SK-N-MC (cell line): ENCODE measurements at regions not wholly inside any gene's neighbourhood (a gene's known extent, or its start where the extent isn't known, plus 50 kb on each side); places are given as distances from the start of the nearest gene placed in this dataset.

ENCODE experiments used
- EZH2 ChIP-seq: fragments of 200-600 bp; sonication (generic); IDR thresholded peaks from one replicate; pipeline ENCODE4 v1.6.1; 2017; ENCODE audit warnings: antibody characterized with exemption
- FOXP2 ChIP-seq: optimal IDR thresholded peaks from 2 replicates; pipeline ENCODE3; 2011; ENCODE audit warnings: mild to moderate bottlenecking, moderate library complexity; ENCODE audit not compliant: insufficient read depth; ENCODE audit errors: extremely low read length, control extremely low read depth
- POLR2AphosphoS5 ChIP-seq: IDR thresholded peaks from 2 replicates; pipeline ENCODE4 v1.6.1; 2012; ENCODE audit warnings: mild to moderate bottlenecking, low read depth, low read length, borderline replicate concordance

DNA sequence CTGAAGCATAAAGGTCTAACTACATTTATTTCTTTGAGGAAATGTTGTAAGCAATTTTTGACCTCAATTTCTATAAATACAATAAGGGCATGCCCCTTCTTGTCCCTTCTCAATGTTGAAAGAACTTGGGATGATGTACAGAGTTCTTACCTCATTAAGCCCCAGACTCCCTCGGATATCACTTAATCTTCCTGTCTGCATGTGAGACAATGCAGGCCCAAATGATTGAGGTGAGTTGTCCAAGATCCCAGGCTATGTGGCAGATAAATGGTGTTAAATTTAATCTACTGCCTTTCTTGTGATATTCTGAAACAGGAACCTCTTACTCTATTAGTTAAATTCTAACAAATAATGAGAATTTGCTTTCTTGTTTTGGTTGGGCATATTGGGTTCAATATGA is 1073.4 kb upstream of the GYPC start:
- no peak for TF ChIP-seq EZH2
- TF ChIP-seq POLR2AphosphoS5, result no peak
- no peak for TF ChIP-seq FOXP2
